Peyer's patch (tissue), 4 donors: ENCODE measurements at regions not wholly inside any gene's neighbourhood (a gene's known extent, or its start where the extent isn't known, plus 50 kb on each side); places are given as distances from the start of the nearest gene placed in this dataset.

Experiments
- POLR2A ChIP-seq, 2 donors: fragments of 450-650 bp; IDR thresholded peaks; one replicate each; pipeline ENCODE4 v1.5.1; 2017; ENCODE audit warnings: antibody characterized with exemption in 2 of 2, mild to moderate bottlenecking in 2 of 2, moderate library complexity in 2 of 2
- TF ChIP-seq, protein P1 (sequence below), 6 experiments: fragments of 450-650 bp in 4 of 6; fragments of 200-600 bp in 2 of 6; sonication (generic) in 1 of 6; IDR thresholded peaks; one replicate each; pipeline ENCODE4 v1.5.1; 2017 to 2019; ENCODE audit warnings: antibody characterized with exemption in 6 of 6, mild to moderate bottlenecking in 3 of 6, moderate library complexity in 1 of 6

DNA sequence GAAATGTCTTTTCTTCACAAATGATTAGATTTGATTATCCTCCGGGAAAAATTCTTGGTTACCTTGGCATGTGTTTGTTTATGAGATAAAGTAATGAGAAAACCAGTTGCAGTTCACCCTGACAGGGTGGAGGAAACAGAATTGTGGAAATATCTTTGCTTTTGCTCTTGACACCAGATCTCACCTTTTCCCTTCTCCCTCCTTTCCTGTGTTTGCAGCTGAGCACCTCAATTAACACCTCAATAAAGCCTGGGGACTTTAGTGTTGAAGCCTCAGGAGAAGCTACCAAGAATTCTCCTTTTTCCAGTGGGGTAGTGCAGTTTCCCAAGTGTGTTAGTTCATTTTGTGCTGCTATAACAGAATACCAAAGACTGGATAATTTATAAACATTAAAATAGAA is 350.8 kb upstream of the IGFBP7 start:
- TF ChIP-seq, protein P1, sequence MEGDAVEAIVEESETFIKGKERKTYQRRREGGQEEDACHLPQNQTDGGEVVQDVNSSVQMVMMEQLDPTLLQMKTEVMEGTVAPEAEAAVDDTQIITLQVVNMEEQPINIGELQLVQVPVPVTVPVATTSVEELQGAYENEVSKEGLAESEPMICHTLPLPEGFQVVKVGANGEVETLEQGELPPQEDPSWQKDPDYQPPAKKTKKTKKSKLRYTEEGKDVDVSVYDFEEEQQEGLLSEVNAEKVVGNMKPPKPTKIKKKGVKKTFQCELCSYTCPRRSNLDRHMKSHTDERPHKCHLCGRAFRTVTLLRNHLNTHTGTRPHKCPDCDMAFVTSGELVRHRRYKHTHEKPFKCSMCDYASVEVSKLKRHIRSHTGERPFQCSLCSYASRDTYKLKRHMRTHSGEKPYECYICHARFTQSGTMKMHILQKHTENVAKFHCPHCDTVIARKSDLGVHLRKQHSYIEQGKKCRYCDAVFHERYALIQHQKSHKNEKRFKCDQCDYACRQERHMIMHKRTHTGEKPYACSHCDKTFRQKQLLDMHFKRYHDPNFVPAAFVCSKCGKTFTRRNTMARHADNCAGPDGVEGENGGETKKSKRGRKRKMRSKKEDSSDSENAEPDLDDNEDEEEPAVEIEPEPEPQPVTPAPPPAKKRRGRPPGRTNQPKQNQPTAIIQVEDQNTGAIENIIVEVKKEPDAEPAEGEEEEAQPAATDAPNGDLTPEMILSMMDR (IDR thresholded peaks at IDR 0.05): no peak
- no peak for TF ChIP-seq POLR2A (IDR thresholded peaks at IDR 0.05)
